ENCODE measurements at regions not wholly inside any gene's neighbourhood (a gene's known extent, or its start where the extent isn't known, plus 50 kb on each side); places are given as distances from the start of the nearest gene placed in this dataset.

- Histone ChIP-seq H3K4me3 (no peak overlapping the region), H3K27ac (no peak overlapping the region), H3K36me3 (no peaks in the 10 kb centered on the region), H3K4me1 (no peaks in the 10 kb centered on the region), H3K9me3 (no peaks in the 10 kb centered on the region), H3K27me3 (peaks cover 0 to 17% (median 0%) of the 10 kb centered on the region in 3 donors)
- no peak for DNase-seq
- WGBS, 5 donors = 69 to 87% (median 72%) methylated on average over 3 of the region's 3 CpGs
- intact Hi-C loops (cut with DNase I; ENCODE audit: low total_unique reads) = no loop called here
- TF ChIP-seq POLR2AphosphoS5 (IDR thresholded peaks at IDR 0.05) (no peak), EP300 (IDR thresholded peaks at IDR 0.05) (no peak), POLR2A (IDR thresholded peaks at IDR 0.05) (no peak), CTCF (IDR thresholded peaks at IDR 0.05) (no peak)
Measured at GRCh38 chr11:45730014-45730413, 64.6 kb upstream of the CHST1 start.

- peaks cover 0 to 36% (median 0%) of the 10 kb centered on the region in 3 donors for H3K27me3 ChIP-seq
- H3K9me3 ChIP-seq = no peaks in the 10 kb centered on the region
- intact Hi-C loops (cut with DNase I; ENCODE audit: low total_unique reads) = no loop called here
- no peak for TF ChIP-seq POLR2AphosphoS5 (IDR thresholded peaks at IDR 0.05)
- no peak for TF ChIP-seq POLR2A (IDR thresholded peaks at IDR 0.05)
- TF ChIP-seq EP300 (IDR thresholded peaks at IDR 0.05) = no peak
- TF ChIP-seq CTCF (IDR thresholded peaks at IDR 0.05) = no peak
- no peak overlapping the region for H3K4me3 ChIP-seq
- WGBS, 5 donors = 50 to 72% (median 66%) methylated on average over 1 to 2 of the region's 2 CpGs
- H3K36me3 ChIP-seq = no peaks in the 10 kb centered on the region
- H3K4me1 ChIP-seq = no peaks in the 10 kb centered on the region
- H3K27ac ChIP-seq = no peak overlapping the region
- no peak for DNase-seq
Measured at GRCh38 chr11:45726493-45727054, 61.2 kb upstream of the CHST1 start.

DNA sequence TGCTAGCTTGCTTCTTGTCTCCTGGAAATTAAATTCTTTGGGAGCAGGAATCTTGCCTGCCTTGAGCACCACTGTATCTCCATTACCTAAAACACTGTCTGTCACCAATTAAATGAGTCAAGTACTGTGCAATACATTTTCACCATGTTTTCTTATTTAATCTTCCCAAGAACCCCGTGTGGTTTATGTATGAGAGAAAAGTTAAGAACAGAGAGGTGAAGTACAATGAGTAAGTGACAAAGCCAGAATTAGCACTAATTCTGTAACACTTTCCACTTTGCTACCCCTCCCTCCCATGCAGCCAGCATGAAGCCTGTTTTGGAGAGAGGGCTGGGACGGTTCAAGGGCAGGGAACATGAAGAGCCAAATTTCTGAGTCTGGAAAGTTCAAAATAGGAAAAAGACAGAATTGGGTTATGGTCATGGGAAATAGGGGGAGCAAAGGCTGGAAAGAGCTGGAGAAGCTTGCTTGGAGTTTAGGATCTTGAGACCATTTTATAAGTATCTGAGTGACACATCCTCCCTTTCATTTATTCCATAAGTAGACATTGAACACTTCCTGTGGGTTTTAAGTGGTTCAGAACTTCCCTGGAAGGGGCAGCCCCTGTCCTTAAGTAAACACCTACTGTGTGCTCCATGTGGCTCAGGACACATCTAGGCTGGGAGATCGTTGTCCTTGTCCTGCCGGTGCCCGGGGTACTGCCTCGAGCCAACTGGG, 60.5 kb upstream of the CHST1 start:
- Histone ChIP-seq H3K36me3 (no peaks in the 10 kb centered on the region), H3K27ac (no peak overlapping the region), H3K27me3 (peaks cover 0 to 39% (median 0%) of the 10 kb centered on the region in 3 donors), H3K4me3 (no peak overlapping the region), H3K4me1 (no peaks in the 10 kb centered on the region), H3K9me3 (no peaks in the 10 kb centered on the region)
- TF ChIP-seq POLR2A (IDR thresholded peaks at IDR 0.05) (no peak), EP300 (IDR thresholded peaks at IDR 0.05) (no peak), CTCF (IDR thresholded peaks at IDR 0.05) (no peak), POLR2AphosphoS5 (IDR thresholded peaks at IDR 0.05) (no peak)
- DNase-seq = no peak
- 64 to 77% (median 71%) methylated on average over 6 of the region's 6 CpGs for WGBS, 5 donors
- intact Hi-C loops (cut with DNase I; ENCODE audit: low total_unique reads) = no loop called here

GRCh38 chr11:45725121-45725520, 59.7 kb upstream of the CHST1 start:
- Histone ChIP-seq H3K27me3 (peaks cover 0 to 39% (median 0%) of the 10 kb centered on the region in 3 donors), H3K4me1 (no peaks in the 10 kb centered on the region), H3K9me3 (no peaks in the 10 kb centered on the region), H3K36me3 (no peaks in the 10 kb centered on the region), H3K4me3 (no peak overlapping the region), H3K27ac (no peak overlapping the region)
- DNase-seq = no peak
- intact Hi-C loops (cut with DNase I; ENCODE audit: low total_unique reads) = no loop called here
- TF ChIP-seq POLR2A (IDR thresholded peaks at IDR 0.05) = no peak
- TF ChIP-seq EP300 (IDR thresholded peaks at IDR 0.05) = no peak
- TF ChIP-seq POLR2AphosphoS5 (IDR thresholded peaks at IDR 0.05) = no peak
- no peak for TF ChIP-seq CTCF (IDR thresholded peaks at IDR 0.05)
- WGBS, 5 donors = 84 to 93% (median 87%) methylated on average over 3 of the region's 3 CpGs
